ENCODE measurements at regions not wholly inside any gene's neighbourhood (a gene's known extent, or its start where the extent isn't known, plus 50 kb on each side); places are given as distances from the start of the nearest gene placed in this dataset.

DNA sequence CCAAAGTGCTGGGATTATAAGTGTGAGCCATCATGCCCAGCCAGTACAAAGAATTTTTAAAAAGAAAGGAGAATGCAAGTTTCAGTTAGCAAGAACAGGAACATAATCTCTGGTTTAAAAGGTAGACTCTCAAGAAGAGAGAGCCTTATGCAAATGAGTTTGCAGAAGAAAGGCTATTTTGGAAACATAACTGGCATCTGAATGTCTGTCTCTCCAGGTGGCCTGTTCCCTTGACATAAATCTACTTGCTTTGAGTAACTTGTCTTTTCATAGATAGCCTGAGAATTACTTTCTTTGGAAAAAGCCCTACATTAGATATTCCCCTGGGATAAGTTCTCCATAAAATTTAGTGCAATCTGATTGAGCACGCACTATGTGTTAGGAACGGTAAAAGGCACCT is 109.6 kb downstream of the ICOS start:
- DNase-seq (ENCODE audit: low read depth), result no peak

DNA sequence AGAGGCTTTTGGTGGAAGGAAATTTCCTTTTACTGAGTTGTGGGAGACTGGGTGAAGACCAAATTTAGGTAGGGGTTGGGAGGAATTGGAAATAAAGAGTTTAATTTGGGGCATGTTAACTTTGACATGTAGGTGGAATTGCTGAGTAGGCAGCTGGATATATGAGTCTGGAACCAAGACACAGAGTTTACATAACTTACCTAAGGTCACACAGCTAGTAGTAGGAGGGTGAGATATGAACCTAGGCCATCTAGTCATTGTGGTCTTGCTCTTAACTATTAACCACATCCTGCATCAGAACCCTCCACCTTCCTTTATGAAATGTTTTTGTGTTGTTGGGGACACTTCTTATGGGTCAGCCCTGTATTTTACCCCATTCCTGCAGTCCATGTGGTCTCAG is 113.1 kb downstream of the ICOS start:
- no peak for DNase-seq (ENCODE audit: low read depth)

DNA sequence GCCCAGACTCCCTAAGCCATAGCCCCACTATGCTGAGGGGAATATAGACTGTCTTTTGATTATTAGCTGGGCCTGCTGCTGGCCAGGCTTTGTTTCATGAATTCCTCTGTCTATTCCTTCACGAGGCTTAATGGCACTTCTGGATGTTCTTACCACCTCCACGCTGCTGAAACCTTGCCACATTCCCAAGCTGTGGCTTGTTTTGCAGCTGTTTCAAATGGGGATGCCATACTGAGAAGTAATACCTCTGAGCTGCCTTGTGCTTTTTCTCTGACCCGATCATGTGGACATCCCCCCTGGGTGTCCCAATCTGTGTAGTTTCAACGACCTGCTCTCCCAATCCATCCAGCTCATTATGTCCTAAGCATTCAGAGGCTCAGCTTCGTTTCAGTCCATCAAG is 114.1 kb downstream of the ICOS start:
- DNase-seq (ENCODE audit: low read depth), result no peak

DNA sequence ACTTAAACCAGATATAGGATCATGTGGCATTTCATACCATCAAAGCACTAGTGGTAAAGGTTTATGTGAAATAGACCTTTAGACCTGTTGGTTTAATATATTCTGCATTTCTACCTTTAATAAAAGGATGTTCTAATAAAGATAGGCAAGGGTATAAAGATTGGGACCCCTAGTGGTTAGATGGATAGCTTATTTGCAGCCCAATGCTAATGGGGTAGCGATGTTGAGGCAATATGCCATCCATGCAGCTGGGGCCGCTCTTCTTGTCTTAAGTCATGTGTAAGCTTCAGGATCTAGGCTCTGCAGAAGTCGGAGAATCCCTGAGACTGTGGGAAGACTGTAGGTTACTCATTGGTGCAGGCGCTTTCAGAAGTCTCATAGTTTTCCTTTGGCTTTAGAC is 114.9 kb downstream of the ICOS start:
- DNase-seq (ENCODE audit: low read depth), result peak; percentile 5

DNA sequence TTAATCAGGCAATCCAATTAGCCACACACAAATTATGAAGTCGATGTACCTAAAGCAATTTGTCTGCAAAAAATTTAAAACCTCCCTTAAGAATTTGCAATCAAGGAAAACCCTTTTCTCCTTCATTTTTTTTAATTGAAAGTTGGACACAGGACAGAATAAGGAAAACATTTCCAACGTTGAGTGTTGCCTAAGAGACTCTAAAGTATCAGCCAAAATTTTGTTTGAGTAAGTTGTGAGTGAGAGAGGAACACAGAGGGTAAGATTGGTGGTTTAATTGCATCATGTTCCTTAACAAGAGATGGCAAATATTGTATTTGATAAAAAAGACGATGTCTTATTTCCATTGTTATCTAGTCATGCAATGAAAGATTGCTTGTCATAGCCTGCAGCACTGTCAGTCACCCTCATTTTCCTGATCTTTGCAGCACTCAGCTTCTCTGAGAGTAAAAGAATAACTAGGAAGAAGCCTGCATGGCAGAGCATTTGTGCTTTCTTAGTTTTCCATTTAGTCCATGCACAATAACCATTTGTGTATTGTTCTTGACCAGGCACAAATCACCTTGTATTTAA is 115.5 kb downstream of the ICOS start:
- no peak for DNase-seq (ENCODE audit: low read depth)

DNA sequence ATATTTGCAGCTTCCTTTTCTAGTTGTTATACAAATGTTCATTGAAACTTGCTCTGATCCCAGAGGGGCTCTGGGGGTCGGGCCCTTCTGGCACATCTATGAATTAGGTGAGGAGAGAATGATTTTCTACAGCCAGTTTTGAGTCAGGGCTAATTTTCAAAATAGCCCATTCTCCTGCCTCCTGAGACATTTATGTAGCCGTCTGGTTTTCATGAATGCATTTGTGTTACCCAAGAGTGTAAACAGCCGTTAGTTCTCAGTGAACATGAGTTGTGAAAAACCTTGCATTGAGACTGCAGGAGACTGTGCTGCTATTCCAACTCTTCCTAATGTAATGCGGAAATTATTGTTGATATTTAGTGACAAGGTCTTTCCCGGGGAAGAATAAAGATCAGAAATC is 122.5 kb downstream of the ICOS start:
- DNase-seq (ENCODE audit: low read depth), result no peak

DNA sequence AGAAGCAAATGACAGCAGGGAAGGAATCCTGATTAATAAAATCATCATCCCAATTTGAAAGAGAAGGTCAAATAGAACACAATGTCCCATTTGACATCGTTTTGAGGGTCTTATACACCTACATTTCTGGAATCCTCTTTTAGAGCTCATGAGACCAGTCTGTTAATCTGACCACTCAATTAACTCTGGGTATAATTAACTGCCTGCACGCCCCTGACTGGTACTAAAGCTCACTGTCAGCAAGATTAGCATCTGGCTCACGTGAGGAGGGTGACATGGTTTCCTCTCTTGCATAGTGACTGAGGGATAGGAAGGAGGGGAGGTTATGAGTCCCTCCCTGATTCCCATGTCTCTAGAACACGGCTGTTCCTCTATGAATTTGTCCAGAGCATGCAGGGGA is 124.3 kb downstream of the ICOS start:
- no peak for DNase-seq (ENCODE audit: low read depth)

DNA sequence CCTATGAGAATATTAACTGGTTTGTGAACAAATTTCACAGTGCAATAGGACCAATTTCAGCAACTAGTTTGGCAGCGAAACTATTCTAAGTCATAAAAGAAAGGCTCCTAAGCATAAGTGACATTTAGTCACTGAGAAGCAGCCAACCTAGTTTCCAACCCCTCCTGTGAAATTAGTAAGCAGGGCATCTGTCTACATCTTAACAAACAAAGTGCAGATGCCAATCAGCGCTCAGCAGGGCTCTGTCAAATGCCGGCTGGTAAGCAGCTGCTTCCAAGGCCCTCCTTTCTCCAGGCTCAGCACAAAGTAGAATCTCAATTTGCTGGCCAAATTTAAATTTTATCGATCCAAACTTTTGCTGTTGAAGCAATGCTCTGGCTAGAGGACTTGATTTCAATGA is 124.7 kb downstream of the ICOS start:
- no peak for DNase-seq (ENCODE audit: low read depth)

DNA sequence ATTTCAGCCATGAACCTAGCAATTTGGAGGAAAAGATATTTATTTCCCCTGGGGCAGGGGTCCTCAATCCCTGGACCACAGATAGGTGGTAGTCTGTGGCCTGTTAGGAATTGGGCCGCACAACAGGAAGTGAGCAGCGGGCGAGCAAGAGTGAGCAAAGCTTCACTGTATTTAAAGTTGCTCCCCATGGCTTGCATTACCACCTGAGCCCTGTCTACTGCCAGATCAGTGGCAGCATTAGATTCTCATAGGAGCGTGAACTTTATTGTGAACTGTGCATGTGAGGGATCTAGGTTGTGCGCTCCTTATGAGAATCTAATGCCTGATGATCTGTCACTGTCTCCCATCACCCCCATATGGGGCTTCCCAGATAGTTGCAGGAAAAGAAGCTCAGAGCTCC is 127.6 kb downstream of the ICOS start:
- DNase-seq (ENCODE audit: low read depth), result no peak

DNA sequence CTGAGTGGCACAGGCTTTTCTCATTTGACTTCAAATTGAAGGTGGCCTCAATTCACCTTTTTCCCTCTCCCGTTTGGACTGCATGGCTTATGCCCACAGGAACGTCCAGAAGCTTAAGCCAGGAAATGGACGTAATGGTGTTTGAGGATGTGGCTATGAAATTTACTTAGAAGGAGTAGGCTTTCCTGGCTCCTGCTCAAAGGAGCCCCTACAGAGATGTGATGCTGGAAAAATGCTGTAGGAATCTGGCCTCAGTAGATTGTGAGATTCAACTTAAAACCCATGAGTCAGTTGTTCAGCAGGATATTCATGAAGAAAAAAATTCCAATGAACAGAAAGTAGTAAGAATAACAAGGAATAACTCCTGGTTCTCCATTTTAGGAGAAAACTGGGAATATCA is 129.0 kb downstream of the ICOS start:
- no peak for DNase-seq (ENCODE audit: low read depth)

DNA sequence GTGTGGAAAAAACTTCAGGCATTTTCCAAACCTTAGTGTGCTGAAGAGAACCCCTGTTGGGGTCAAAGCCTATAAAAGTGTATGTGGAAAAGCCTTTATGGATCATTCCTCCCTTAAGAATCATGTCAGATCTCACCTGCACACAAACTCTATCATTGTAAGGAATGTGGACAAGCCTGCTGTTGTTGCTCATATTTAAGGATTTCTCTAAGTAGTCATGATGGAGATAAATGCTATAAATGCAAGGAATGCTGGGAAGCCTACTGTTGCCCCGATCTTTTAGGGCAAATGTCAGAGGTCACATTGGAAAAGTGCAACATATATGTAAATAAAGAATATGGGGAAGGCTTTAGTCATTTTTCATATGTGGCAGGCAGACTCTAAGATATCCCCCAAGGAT is 129.5 kb downstream of the ICOS start:
- DNase-seq (ENCODE audit: low read depth), result no peak

DNA sequence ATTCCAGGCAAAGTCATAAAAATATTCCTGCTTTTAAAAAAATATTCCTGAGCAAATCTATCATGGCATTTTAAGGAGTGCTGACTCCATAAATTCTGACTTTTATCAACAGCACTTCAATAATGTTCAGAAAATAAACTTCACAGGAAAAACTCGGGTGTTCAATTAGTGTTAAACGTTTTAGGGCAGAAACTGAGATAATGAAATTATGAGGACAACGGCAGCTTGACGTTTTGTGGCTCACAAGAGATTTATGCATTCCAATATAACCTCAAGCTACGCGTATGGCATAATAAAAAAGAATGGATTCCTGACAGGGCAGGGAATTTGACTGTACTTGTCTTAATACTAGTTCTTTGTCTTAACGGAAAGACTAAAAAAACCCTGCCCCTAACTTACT is 133.2 kb downstream of the ICOS start:
- no peak for DNase-seq (ENCODE audit: low read depth)

DNA sequence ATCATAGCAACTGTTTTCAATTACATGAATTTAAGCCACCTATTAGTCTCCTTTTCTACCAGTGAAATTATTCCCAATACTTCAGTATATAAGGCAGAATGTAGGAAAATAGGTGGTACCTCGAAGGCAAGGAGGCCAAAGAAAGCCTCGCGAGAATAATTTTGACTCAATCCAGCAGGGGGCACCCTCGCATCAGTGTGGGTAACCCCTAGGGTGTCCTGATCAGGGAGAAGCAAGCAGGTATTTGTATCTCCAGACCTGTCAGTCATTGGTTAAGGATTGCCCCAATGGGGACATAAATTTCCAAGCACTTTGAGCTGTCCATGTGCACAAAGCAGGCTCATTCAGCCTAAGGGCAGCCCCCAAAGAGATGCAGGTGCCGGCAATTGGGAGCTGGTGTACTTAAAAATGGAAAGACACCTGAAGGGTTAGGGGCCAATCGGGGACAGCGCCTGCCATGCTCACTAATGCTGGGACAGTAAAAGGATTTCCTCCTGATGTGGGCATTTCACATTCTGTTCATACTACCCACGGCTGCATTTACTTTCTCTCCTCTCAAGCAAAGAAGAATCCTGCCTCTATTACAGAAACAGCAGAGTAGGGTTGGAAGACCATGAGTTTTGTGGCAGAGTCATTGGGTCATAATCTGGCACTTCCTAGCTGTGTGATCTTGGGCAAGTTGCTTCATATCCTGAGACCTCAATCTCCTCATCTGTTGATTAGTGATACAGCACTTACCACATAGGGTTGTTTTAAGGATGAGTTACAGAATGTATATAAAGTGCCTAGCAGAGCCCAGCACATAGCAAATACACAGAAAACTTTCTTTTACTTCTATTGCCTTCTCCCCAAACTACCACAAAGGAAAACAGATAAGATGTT is 136.1 kb downstream of the ICOS start:
- no peak for DNase-seq (ENCODE audit: low read depth)

DNA sequence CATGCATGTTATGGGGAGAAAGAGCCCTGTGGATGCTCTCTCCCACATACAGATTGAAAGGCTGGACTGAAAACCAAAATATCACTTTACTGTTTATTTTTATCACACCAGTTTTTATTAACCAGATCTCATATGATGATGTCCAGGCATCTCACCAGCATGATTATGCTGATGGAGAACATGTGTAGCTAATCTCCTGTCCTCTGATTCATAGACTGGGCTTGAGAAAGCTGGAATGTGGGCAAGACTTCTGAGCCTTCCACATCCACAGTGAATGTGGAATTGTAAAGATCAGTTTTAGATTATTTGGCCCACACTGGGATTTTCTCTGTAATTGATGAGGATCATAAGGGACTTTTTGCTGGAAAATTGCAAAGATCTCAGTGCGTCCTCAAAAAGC is 137.9 kb downstream of the ICOS start:
- DNase-seq (ENCODE audit: low read depth), result no peak

DNA sequence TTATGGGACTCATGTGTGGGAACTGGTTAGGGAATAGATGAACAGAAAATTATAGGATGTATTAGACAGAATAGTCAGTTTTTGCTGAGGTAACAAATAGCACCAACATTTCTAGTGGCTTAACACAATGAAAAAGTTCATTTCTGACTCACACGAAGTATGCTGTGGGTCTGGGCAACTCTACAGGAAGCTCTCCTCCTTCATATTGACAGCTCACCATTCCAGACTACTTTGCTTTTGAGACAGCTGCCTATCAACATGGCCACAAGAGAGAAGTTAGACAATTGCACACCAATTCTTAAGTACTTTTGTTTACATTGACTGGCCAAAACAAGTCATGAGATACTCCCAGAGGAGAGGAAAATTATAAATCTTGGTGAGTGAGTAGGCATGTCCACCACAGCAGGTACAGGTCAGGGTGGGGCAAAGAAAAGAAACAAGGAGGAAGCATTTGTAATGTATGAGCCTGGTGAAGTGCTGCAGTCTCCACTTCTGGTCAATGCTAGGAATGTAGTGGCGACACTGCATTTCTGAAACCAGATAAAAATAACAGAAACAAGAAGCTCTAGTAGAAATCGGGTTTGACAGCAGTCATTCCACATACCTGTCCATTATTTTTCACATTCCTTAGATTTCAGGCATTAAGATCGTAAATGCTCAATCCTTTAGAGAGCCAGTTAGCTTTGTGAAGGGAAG is 141.6 kb downstream of the ICOS start:
- DNase-seq (ENCODE audit: low read depth), result no peak

DNA sequence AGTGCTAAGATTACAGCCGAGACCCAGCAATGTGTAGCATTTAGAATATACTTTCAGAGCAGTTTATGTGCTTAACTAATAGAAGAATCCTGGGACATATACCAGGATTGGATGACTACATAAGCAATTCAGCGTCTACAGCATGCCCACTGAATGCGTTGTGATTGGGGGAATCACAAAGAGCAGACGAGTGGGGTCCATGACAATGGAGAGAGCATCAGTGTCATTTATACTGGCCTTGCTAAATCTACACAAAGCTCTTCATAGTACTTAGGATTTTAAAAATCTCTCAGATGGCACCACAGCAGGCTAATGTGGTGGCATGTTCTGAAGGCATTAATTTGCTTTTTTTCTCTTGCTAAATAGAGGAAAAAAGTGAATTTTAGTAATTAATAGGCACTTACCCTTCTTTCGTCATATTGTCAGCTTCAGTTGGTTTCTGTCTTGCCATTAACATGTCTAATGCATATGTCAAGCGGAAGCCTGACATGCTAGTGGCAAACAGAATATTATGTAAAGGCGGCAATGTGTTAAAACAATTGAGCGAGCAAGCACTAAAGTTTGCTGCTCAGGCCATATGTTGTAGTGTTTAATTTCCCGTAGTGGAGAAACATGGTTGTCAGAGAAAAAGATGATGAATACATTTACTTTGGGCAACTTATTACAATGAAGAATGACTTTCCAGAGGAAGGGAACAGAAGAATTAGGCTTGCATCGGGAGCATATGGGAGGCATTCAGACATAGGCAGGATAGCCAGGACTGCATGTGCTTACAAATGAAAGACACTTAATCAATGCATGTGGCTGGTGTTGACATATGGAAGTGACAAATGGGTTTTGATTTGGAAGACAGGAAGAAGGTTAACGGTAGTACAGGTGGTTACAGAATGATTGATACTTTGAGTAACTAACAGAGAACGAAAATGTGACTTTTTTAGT is 145.2 kb downstream of the ICOS start:
- no peak for DNase-seq (ENCODE audit: low read depth)

DNA sequence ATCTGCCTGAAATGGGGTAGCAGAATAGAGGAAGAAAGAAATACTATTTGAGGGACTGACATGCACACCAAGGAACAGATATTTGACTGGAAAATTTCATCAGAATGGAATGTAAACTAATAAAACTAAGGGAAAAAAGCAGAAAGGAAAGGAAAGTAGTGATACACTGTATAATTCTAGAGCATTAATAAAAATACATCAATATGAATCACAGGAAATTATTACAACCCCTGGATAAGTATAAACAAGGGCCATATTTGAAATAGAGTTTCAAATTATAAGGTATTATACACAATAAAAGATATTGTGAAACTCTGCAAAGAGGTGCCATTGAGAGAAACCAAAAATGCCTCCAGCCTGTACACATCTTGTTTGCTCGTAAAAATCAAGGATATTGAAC is 149.6 kb downstream of the ICOS start:
- no peak for DNase-seq (ENCODE audit: low read depth)

DNA sequence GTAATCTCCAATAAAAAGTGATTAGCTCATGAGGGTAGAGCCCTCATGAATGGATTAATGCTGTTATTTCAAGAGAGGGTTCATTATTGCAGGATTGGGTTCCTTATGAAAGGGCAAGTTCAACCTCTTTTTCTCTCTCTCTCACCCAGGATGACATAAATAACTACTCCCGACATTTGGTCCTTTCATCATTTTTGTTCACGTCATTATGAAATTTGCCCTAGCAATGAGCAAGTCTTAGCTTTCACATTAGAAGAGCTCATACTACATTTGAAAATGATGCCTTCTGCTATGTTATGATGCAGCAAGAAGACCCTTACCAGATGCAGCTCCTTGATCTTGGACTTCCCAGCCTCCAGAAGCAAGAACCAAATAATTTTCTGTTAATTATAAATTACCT is 152.5 kb downstream of the ICOS start:
- no peak for DNase-seq (ENCODE audit: low read depth)

DNA sequence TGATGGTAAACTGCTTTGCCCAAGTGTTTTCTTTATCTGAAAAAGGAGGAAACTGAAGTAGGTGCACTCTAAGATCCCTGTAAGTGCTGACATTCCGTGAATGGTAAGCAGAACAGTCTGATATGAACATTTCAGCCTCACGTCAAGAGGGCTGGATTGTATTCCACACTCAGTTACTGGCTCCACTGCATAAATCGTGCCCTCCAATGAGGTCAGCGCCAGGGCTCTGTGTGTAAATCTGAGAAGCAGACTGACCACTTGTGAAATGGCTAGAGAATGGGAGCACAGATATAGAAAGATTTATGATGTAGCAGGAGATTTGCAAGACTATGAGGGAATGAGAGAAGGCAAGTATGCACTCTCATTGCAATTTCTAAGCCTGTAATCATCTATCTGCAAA is 153.0 kb downstream of the ICOS start:
- no peak for DNase-seq (ENCODE audit: low read depth)

DNA sequence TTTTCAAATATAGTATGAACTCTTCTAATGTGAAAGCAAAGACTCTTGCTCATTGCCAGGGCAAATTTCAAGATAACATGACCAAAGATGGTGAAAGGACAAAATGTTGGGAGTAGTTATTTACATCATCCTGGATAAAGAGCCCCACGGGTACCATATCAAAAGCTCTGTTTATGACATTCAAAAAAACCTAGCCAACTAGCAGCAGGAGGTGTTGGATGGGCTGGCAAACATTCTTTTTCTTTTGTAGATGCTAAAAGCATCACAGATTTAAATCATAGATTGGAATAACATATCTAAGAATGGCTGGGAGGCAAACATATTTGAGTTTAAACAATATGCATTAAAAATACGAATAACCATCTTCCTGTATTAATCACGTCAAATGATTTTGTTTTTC is 153.5 kb downstream of the ICOS start:
- DNase-seq (ENCODE audit: low read depth), result no peak

DNA sequence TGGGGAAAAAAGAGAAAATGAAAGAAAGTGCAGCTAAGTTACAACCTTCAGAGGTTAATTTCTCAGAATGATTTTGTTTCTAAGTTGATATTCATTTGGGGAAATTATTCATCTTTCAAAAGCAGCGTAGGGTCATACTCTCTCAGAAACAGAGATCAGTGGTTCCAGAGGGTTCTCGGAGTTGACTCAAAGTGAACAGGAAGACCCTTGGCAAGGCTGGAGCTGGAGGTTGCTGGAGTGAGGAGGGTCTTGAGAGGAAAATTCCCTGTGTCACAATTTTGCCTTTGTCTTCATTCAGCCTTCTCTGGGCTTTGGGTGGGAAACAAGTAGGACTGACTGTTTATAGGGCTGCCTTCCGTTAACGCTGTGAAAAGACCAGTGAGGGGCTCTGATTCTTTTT is 168.2 kb downstream of the ICOS start:
- DNase-seq (ENCODE audit: low read depth), result no peak

DNA sequence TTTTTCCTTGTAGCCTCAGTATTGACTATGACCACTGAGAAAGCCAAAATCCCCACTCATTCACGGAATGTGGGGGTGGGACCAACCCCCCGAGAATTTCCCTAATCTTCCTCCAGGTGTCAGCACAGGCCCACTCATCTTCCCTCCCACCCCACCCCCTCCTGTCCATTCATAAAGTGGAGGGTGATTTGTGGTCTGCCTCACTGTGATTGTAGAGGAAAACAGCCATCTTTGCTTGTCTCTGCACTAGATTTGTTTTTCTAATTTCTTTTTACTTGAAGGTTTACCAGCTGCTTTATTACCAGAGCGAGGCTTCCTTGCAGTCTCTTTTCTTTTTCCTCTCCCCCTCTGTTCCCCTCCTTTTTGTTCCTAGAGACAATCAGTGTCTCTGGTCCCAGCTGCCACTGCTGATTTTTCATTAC is 171.8 kb downstream of the ICOS start:
- DNase-seq (ENCODE audit: low read depth), result peak; percentile 38
